ENCODE measurements at regions not wholly inside any gene's neighbourhood (a gene's known extent, or its start where the extent isn't known, plus 50 kb on each side); places are given as distances from the start of the nearest gene placed in this dataset.

GRCh38 chr7:25318047-25318446 lies 89.8 kb upstream of the NPVF start:
- no peaks in the 10 kb centered on the region for H3K9me3 ChIP-seq (ENCODE audit: low read depth, low read length, poor library complexity, severe bottlenecking)
- DNase-seq (ENCODE audit: low spot score), result no peak
- POLR2A ChIA-PET (ENCODE audit: low non-redundant PET), result no interaction called here
- BruUV-seq (replicated peaks), result no TSS peak
- CTCF ChIA-PET, result no interaction called here
- no peak for TF ChIP-seq EZH2 (IDR thresholded peaks at IDR 0.05; ENCODE audit: borderline replicate concordance, low read depth, low read length, poor library complexity, severe bottlenecking)
- TF ChIP-seq CTCF (conservative IDR thresholded peaks at IDR 0.05; ENCODE audit: low read depth, low read length), result no peak
- H3K27ac ChIP-seq (ENCODE audit: low read depth, low read length, poor library complexity, severe bottlenecking), result no peak overlapping the region
- no peak overlapping the region for H3K4me3 ChIP-seq (ENCODE audit: low read depth, low read length, poor library complexity, severe bottlenecking)
- no peaks in the 10 kb centered on the region for H3K36me3 ChIP-seq (ENCODE audit: insufficient read depth, low read length, poor library complexity, severe bottlenecking)
- intact Hi-C loops (cut with micrococcal nuclease; ENCODE audit: unreplicated experiment), result no loop called here
- H3K27me3 ChIP-seq (replicated peaks; ENCODE audit: insufficient read depth, low read depth, low read length, poor library complexity), result peaks cover 38% of the 10 kb centered on the region
- no peaks in the 10 kb centered on the region for H3K4me1 ChIP-seq (ENCODE audit: insufficient read depth, low read length, poor library complexity, severe bottlenecking)

GRCh38 chr7:25319707-25320106 lies 91.4 kb upstream of the NPVF start:
- BruUV-seq (replicated peaks), result no TSS peak
- no peak overlapping the region for H3K27ac ChIP-seq (ENCODE audit: low read depth, low read length, poor library complexity, severe bottlenecking)
- no peaks in the 10 kb centered on the region for H3K9me3 ChIP-seq (ENCODE audit: low read depth, low read length, poor library complexity, severe bottlenecking)
- CTCF ChIA-PET, result no interaction called here
- no peak for DNase-seq (ENCODE audit: low spot score)
- no peak overlapping the region for H3K4me3 ChIP-seq (ENCODE audit: low read depth, low read length, poor library complexity, severe bottlenecking)
- intact Hi-C loops (cut with micrococcal nuclease; ENCODE audit: unreplicated experiment), result no loop called here
- TF ChIP-seq EZH2 (IDR thresholded peaks at IDR 0.05; ENCODE audit: borderline replicate concordance, low read depth, low read length, poor library complexity, severe bottlenecking), result no peak
- TF ChIP-seq CTCF (conservative IDR thresholded peaks at IDR 0.05; ENCODE audit: low read depth, low read length), result no peak
- H3K27me3 ChIP-seq (replicated peaks; ENCODE audit: insufficient read depth, low read depth, low read length, poor library complexity), result peaks cover 38% of the 10 kb centered on the region
- no peaks in the 10 kb centered on the region for H3K4me1 ChIP-seq (ENCODE audit: insufficient read depth, low read length, poor library complexity, severe bottlenecking)
- POLR2A ChIA-PET (ENCODE audit: low non-redundant PET), result no interaction called here
- no peaks in the 10 kb centered on the region for H3K36me3 ChIP-seq (ENCODE audit: insufficient read depth, low read length, poor library complexity, severe bottlenecking)

GRCh38 chr7:25320791-25321190 lies 92.5 kb upstream of the NPVF start:
- ChIA-PET POLR2A (ENCODE audit: low non-redundant PET) (no interaction called here), CTCF (no interaction called here)
- TF ChIP-seq EZH2 (IDR thresholded peaks at IDR 0.05; ENCODE audit: borderline replicate concordance, low read depth, low read length, poor library complexity, severe bottlenecking) (no peak), CTCF (conservative IDR thresholded peaks at IDR 0.05; ENCODE audit: low read depth, low read length) (no peak)
- Histone ChIP-seq H3K27ac (ENCODE audit: low read depth, low read length, poor library complexity, severe bottlenecking) (no peak overlapping the region), H3K36me3 (ENCODE audit: insufficient read depth, low read length, poor library complexity, severe bottlenecking) (no peaks in the 10 kb centered on the region), H3K4me1 (ENCODE audit: insufficient read depth, low read length, poor library complexity, severe bottlenecking) (no peaks in the 10 kb centered on the region), H3K4me3 (ENCODE audit: low read depth, low read length, poor library complexity, severe bottlenecking) (no peak overlapping the region), H3K9me3 (ENCODE audit: low read depth, low read length, poor library complexity, severe bottlenecking) (no peaks in the 10 kb centered on the region), H3K27me3 (replicated peaks; ENCODE audit: insufficient read depth, low read depth, low read length, poor library complexity) (peaks cover 38% of the 10 kb centered on the region)
- BruUV-seq (replicated peaks), result no TSS peak
- no peak for DNase-seq (ENCODE audit: low spot score)
- intact Hi-C loops (cut with micrococcal nuclease; ENCODE audit: unreplicated experiment), result no loop called here
